Gastroesophageal sphincter (tissue), 3 donors: ENCODE measurements at regions not wholly inside any gene's neighbourhood (a gene's known extent, or its start where the extent isn't known, plus 50 kb on each side); places are given as distances from the start of the nearest gene placed in this dataset.

ENCODE experiments used
- CTCF ChIP-seq, 4 experiments: fragments of 200-600 bp in 2 of 4; fragments of 450-650 bp in 2 of 4; sonication (generic) in 1 of 4; IDR thresholded peaks; one replicate each; pipeline ENCODE4 v1.5.1; 2017 to 2019; ENCODE audit warnings: antibody characterized with exemption in 4 of 4, mild to moderate bottlenecking in 2 of 4, moderate library complexity in 2 of 4
- POLR2A ChIP-seq, 2 donors: fragments of 450-650 bp; IDR thresholded peaks; one replicate each; pipeline ENCODE4 v1.6.1; 2017; ENCODE audit warnings: antibody characterized with exemption in 2 of 2, mild to moderate bottlenecking in 2 of 2, moderate library complexity in 1 of 2
- POLR2AphosphoS5 ChIP-seq: sonication (generic); formaldehyde crosslinking; IDR thresholded peaks from one replicate; pipeline ENCODE4 v1.6.1; 2017; ENCODE audit warnings: antibody characterized with exemption

GRCh38 chr20:4542270-4542669 lies 144.0 kb upstream of the PRNP start:
- TF ChIP-seq POLR2A (IDR thresholded peaks at IDR 0.05) = no peak
- no peak for TF ChIP-seq POLR2AphosphoS5
- no peak for TF ChIP-seq CTCF (IDR thresholded peaks at IDR 0.05)
